ENCODE measurements at regions not wholly inside any gene's neighbourhood (a gene's known extent, or its start where the extent isn't known, plus 50 kb on each side); places are given as distances from the start of the nearest gene placed in this dataset.

GRCh38 chrY:7262531-7262930, 351.0 kb upstream of the AMELY start:
- H3K4me3 ChIP-seq (ENCODE audit: low read length) = no peak overlapping the region
- H3F3A ChIP-seq (ENCODE audit: insufficient read depth, low read length, poor library complexity, severe bottlenecking) = no peaks in the 10 kb centered on the region
- H3K9me2 ChIP-seq (ENCODE audit: insufficient read depth, low read length) = no peaks in the 10 kb centered on the region
- no peak overlapping the region for H2AFZ ChIP-seq (ENCODE audit: low read depth, low read length)
- no peak overlapping the region for H3K27ac ChIP-seq (ENCODE audit: low read length)
- H3K4me2 ChIP-seq (ENCODE audit: low read length) = no peak overlapping the region
- no peaks in the 10 kb centered on the region for H4K20me1 ChIP-seq (ENCODE audit: insufficient read depth)
- no peaks in the 10 kb centered on the region for H3K36me3 ChIP-seq (ENCODE audit: insufficient read depth, low read length)
- TF ChIP-seq EP300 (conservative IDR thresholded peaks at IDR 0.05; ENCODE audit: poor library complexity, severe bottlenecking) (no peak), POLR2AphosphoS5 (IDR thresholded peaks at IDR 0.05) (no peak), REST (IDR thresholded peaks at IDR 0.05; ENCODE audit: borderline replicate concordance) (no peak), RAD21 (conservative IDR thresholded peaks at IDR 0.05) (no peak), TAF1 (IDR thresholded peaks at IDR 0.05; ENCODE audit: low read depth) (no peak), EZH2 (IDR thresholded peaks at IDR 0.05; ENCODE audit: borderline replicate concordance, insufficient read depth, low read length, poor library complexity, severe bottlenecking) (no peak), MXI1 (conservative IDR thresholded peaks at IDR 0.05; ENCODE audit: poor library complexity, severe bottlenecking) (no peak), SMC3 (conservative IDR thresholded peaks at IDR 0.05; ENCODE audit: poor library complexity) (no peak), CTCF (IDR thresholded peaks at IDR 0.05; ENCODE audit: poor library complexity, severe bottlenecking) (no peak)
- H3K9ac ChIP-seq (ENCODE audit: low read length) = no peak overlapping the region
- no peaks in the 10 kb centered on the region for H3K9me3 ChIP-seq (ENCODE audit: low read length)
- no peaks in the 10 kb centered on the region for H3K27me3 ChIP-seq (ENCODE audit: insufficient read depth, low read depth, low read length)
- no peaks in the 10 kb centered on the region for H3K79me2 ChIP-seq (replicated peaks; ENCODE audit: insufficient read depth, low read length)

GRCh38 chrY:7261254-7261653, 349.7 kb upstream of the AMELY start:
- TF ChIP-seq REST (IDR thresholded peaks at IDR 0.05; ENCODE audit: borderline replicate concordance) = no peak
- no peak for TF ChIP-seq MXI1 (conservative IDR thresholded peaks at IDR 0.05; ENCODE audit: poor library complexity, severe bottlenecking)
- no peak for TF ChIP-seq TAF1 (IDR thresholded peaks at IDR 0.05; ENCODE audit: low read depth)
- TF ChIP-seq CTCF (IDR thresholded peaks at IDR 0.05; ENCODE audit: poor library complexity, severe bottlenecking) = no peak
- no peak for TF ChIP-seq SMC3 (conservative IDR thresholded peaks at IDR 0.05; ENCODE audit: poor library complexity)
- no peak for TF ChIP-seq EZH2 (IDR thresholded peaks at IDR 0.05; ENCODE audit: borderline replicate concordance, insufficient read depth, low read length, poor library complexity, severe bottlenecking)
- no peak for TF ChIP-seq EP300 (conservative IDR thresholded peaks at IDR 0.05; ENCODE audit: poor library complexity, severe bottlenecking)
- no peak for TF ChIP-seq RAD21 (conservative IDR thresholded peaks at IDR 0.05)
- no peak for TF ChIP-seq POLR2AphosphoS5 (IDR thresholded peaks at IDR 0.05)
- no peak overlapping the region for H3K4me2 ChIP-seq (ENCODE audit: low read length)

More at GRCh38 chrY:7261254-7261653, 349.7 kb upstream of the AMELY start:
- no peak overlapping the region for H3K9ac ChIP-seq (ENCODE audit: low read length)
- H4K20me1 ChIP-seq (ENCODE audit: insufficient read depth) = no peaks in the 10 kb centered on the region
- H3K27ac ChIP-seq (ENCODE audit: low read length) = no peak overlapping the region
- no peaks in the 10 kb centered on the region for H3K27me3 ChIP-seq (ENCODE audit: insufficient read depth, low read depth, low read length)
- no peaks in the 10 kb centered on the region for H3K36me3 ChIP-seq (ENCODE audit: insufficient read depth, low read length)
- H3K4me3 ChIP-seq (ENCODE audit: low read length) = no peak overlapping the region
- no peaks in the 10 kb centered on the region for H3F3A ChIP-seq (ENCODE audit: insufficient read depth, low read length, poor library complexity, severe bottlenecking)
- no peaks in the 10 kb centered on the region for H3K9me3 ChIP-seq (ENCODE audit: low read length)
- H2AFZ ChIP-seq (ENCODE audit: low read depth, low read length) = no peak overlapping the region
- H3K79me2 ChIP-seq (replicated peaks; ENCODE audit: insufficient read depth, low read length) = no peaks in the 10 kb centered on the region
- no peaks in the 10 kb centered on the region for H3K9me2 ChIP-seq (ENCODE audit: insufficient read depth, low read length)
